HuH-7 (cell line): ENCODE measurements at regions not wholly inside any gene's neighbourhood (a gene's known extent, or its start where the extent isn't known, plus 50 kb on each side); places are given as distances from the start of the nearest gene placed in this dataset.
"Not testable (repeated sequence)": the region's sequence is repeated elsewhere in the genome, so short reads cannot be mapped to it uniquely, and the experiment has no call there.

Source experiments
- DNase-seq: peaks from one replicate; pipeline ENCODE4 v3.0.0; 2011; ENCODE audit warnings: low spot score

GRCh38 chr1:93773049-93773838 is 91.6 kb upstream of the BCAR3 start:
- no peak for DNase-seq

- no peak for DNase-seq
Observed at GRCh38 chr1:93771843-93772242, 90.2 kb upstream of the BCAR3 start.

GRCh38 chr1:93770640-93771039 is 89.0 kb upstream of the BCAR3 start:
- DNase-seq = no peak

GRCh38 chr1:93769777-93770176 is 88.1 kb upstream of the BCAR3 start:
- no peak for DNase-seq

- no peak for DNase-seq
Observed at GRCh38 chr1:93768380-93768863, 86.8 kb upstream of the BCAR3 start.

- no peak for DNase-seq
Observed at GRCh38 chr1:93766451-93766850, 84.8 kb upstream of the BCAR3 start.

GRCh38 chr1:93765099-93765498 is 83.5 kb upstream of the BCAR3 start:
- no peak for DNase-seq

GRCh38 chr1:93764366-93764750 is 82.7 kb upstream of the BCAR3 start:
- DNase-seq = no peak

- no peak for DNase-seq
Observed at GRCh38 chr1:93763704-93764365, 82.2 kb upstream of the BCAR3 start.

- peak; percentile 56 for DNase-seq
Observed at GRCh38 chr1:93758842-93759515, 77.3 kb upstream of the BCAR3 start.

- no peak for DNase-seq
Observed at GRCh38 chr1:93757256-93758036, 75.8 kb upstream of the BCAR3 start.

- no peak for DNase-seq
Observed at GRCh38 chr1:93756657-93757056, 75.0 kb upstream of the BCAR3 start.

GRCh38 chr1:93755251-93755715 is 73.6 kb upstream of the BCAR3 start:
- not testable (repeated sequence) for DNase-seq

- DNase-seq = no peak
Observed at GRCh38 chr1:93753791-93754763, 72.4 kb upstream of the BCAR3 start.

GRCh38 chr1:93751377-93752250 is 70.0 kb upstream of the BCAR3 start:
- DNase-seq = no peak

- DNase-seq = no peak
Observed at GRCh38 chr1:93750955-93751354, 69.3 kb upstream of the BCAR3 start.

GRCh38 chr1:93749894-93750301 is 68.3 kb upstream of the BCAR3 start:
- no peak for DNase-seq

GRCh38 chr1:93749487-93749886 is 67.8 kb upstream of the BCAR3 start:
- no peak for DNase-seq

- no peak for DNase-seq
Observed at GRCh38 chr1:93746021-93746812, 64.6 kb upstream of the BCAR3 start.
